GM03348 (cell line): ENCODE measurements at regions not wholly inside any gene's neighbourhood (a gene's known extent, or its start where the extent isn't known, plus 50 kb on each side); places are given as distances from the start of the nearest gene placed in this dataset.
A peak's percentile ranks its signal among the peaks of the same experiment; 100 is the strongest.

ENCODE experiments used
- DNase-seq: peaks from one replicate; pipeline ENCODE4 v3.0.0; 2012; ENCODE audit warnings: low spot score

DNA sequence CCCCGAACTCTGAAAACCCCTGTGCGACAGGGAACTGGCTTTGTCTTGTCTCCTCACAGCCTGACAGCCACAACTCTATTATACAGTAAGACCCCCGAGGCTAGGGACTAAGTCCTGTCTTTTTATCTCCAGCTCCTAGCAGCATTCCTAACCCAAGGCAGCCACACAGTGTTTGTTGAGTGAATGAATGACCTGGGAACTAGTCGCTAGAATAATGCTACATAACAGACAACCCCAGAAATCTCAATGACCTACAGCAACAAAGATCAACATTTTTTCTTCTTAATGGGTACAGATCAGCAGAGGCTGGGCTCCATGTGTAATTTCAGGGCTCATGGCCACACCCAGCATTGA is 71.4 kb upstream of the TNRC6C start:
- DNase-seq: no peak

DNA sequence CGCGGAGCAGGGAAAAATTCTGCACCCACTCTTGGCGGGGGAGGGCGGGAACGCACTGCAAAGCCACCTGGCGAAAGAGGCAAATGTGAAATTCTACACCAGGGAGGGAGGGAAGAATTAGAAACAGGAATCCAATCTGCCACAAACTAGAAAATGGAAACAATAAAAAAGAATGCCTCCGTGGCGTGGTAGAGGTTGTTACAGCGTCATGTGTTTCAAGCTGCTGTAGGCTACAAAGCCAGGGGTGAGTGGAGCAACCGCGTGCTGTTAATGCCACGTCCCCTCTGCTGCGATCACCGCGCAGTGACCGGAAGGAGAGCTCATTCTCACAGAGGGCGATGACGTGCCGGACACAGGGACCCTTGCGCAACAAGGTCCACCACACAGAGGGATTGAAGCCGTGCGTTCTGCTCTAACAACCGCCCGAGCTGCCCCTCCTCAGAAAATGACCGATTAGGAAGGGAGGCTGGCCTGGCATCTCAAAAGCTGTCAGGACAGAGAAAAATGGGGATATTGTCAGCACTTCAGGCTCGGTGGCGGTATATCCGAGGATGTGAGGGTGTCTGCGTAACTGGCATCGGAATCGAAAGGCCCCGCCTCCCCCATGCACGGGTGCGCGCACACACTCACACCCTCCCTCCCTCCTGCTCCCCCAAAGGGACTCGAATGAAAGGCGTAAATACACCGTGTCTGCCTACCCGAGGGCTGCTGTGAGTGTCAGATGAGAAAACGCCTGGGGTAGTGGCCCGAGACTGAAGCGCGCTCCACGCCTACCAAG is 70.8 kb upstream of the TNRC6C start:
- DNase-seq: peak; percentile 83

DNA sequence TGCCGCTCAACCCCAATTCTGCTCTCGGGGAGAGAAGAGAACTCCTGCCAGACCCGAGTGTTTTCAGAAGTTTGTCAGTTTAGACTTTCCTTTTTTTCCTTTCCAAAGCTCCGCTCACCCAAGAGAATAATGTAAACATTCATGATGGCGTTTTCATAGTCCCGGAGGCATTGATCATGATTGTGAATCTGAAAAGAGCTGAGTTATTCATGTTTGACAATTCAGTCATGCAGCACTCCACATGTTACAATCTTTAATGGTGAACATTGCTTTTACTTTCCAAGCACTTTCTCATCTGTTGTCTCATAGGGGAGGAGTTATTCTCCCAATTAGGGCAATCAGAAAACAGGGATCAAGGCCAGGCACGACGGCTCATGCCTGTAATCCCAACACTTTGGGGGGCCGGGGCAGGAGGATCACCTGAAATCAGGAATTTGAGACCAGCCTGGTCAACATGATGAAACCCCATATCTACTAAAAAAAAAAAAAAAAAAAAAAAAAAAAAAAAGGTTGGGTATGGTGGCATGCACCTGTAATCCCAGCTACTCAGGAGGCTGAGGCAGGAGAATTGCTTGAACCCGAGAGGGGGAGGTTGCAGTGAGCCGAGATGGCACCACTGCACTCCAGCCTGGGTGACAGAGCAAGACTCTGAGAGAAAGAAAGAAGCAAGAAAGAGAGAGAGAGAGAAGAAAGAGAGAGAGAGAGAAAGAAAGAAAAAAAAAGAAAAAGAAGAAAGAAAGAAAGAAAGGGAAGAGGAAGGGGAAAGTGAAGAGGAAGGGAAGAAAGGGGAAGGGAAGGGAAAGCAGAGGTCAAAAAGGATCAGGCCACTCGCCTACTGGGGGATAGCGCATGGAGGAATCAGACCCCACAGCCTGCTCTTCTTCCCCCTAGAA is 70.0 kb upstream of the TNRC6C start:
- DNase-seq: peak; percentile 34

DNA sequence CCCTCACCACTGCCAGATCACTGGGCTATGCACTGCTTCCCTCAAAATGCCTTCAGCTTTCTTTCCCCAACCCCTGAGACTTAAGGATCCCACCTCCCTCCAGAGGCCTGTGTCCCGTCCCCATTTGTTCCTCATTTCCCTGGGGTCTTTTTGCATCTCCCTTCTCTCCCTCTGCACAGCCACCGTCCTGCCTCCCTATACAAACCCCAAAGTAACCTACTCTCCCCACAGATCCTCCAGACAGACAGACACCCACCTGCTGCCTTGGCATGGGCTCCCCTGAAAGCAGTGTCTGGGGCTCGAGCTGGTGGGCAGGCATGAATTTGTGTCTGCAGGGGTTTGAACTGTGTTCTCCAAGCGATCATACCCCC is 69.4 kb upstream of the TNRC6C start:
- no peak for DNase-seq

GRCh38 chr17:77889866-77890760 is 68.4 kb upstream of the TNRC6C start:
- DNase-seq: no peak

- DNase-seq: no peak
Measured at GRCh38 chr17:77890771-77891170, 67.7 kb upstream of the TNRC6C start.

DNA sequence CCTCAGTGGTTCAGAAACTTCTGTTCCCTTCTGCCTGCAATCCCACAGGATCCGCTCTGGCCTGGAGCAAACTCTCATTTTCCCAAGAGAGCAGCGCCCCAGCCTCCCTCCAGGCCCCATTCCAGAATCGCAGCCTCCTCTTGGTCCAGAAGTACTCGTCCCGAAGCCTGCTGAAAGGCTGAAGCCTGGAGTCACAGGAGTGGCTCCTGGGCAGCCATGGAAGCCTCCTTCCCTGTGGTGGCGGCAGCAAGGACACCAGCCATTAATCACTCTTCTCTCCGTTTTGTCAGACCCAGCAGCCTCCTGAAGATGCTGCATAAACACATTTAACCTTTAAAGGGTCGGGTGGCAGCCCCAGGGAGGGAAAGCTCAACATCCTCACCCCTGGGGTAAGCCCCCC is 66.9 kb upstream of the TNRC6C start:
- DNase-seq: no peak

DNA sequence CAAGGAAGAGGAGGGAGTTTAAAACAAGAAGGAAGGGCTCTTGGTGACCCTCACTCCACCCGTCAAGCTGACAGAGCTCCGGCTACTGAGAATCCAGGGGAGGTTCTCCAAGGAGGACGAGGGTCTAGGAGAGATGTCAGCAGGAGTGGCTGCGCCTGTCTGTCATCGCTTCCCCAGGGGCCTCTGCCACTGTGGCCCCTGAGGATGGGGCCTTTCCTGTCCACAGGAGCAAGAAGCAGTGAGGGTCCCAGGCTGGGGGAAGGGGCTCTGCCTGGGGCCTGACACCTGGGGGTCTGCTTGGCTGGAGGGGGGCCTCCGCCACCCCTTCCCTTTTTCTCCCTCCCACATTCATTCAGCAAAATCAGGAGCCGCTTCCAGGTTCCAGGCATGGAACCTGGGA is 66.5 kb upstream of the TNRC6C start:
- DNase-seq: no peak

DNA sequence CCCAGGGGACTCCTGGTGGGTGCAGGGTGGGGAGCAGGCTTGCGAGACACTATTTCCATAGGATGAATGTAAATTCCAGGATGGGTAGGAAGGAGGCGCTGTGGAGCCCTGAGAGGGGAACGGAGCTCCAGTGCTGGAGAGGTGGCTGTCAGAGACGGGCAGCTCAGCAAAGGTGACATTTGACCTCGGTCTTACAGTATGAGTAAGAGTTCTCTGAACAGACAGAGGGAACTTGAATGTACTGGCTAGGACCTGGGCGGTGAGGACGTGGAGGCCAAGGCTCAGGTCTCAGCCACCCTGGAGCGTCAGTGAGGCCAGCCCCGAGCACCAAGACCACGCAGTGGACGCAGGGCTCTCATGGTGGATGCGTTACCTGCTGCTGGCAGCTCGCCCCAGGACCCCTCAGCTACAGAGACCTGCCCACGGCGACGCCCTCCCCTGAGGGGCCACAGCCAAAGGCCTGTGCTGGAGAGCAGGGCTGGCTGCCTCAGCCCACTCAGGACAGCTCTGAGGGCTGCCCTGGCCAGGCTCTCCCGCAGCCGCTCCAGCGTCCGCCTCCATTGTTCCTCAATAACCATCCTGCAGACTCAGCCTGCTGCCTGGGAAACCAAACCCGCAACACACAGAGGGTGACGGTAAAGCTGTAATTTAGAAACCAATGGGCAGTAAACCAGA is 65.9 kb upstream of the TNRC6C start:
- no peak for DNase-seq

DNA sequence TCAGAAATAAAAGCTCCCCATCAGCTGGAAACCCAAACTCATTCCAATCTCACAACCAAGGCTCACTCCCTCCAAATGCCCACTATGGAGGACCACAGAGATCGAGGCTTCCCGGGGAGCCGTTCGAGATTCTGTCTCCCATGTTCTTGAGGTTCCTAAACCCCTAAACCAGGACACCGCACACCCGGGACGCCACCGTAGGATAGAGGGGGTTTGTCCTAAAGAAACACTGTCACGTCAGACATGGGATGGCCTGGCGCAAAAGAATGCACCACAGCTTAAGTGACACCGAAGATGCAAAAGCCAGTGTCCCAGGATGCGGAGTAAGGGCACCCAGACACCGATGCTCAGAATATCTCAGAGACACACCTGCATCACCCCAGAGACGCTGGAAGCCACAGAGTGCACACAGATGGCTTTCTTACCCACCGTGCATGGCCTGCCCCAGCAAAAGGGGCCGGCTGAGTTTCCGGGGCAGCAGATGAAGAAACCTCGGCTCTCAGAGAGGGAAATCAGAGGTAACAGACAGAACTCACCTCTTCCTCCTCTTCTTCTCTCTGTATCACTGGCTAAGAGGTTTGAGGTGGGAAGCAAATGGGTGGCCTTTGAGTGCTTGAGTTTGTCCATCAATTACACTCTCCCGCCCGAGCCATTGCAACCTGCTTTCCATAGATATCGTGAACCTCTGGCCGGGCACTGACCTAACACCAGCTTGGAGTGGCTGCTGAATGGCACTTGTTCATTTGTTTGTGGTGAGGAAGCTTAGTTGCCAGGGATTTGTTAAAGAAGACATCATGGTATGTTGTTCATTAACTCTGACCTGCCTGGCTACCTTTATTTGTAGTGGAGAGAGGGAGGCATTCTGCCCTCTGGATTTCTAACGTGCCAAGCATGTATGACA is 65.1 kb upstream of the TNRC6C start:
- DNase-seq: no peak

- no peak for DNase-seq
Measured at GRCh38 chr17:77894126-77894956, 64.2 kb upstream of the TNRC6C start.

- DNase-seq: no peak
Measured at GRCh38 chr17:77897741-77898301, 60.7 kb upstream of the TNRC6C start.

GRCh38 chr17:77898521-77899434 is 59.7 kb upstream of the TNRC6C start:
- no peak for DNase-seq

DNA sequence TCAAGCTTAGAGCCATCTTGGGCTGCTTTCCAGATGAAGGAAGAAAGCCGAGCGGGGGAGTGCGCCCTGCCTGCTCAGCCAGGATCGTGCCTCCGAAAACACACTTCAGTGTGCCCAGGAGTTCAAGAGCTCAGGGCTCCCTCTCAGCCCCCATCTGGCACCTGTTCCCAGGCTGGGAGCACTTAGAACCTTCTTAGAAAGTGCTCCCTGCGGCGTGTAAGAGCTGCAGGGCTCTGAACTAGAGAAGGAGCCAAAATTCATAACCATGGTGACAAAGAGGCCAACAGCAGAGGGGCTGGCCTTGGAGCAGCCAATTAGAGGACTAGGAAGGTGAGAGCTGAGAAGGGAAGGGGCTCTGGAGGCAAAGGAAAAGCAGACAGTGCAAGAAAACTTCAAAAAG is 59.0 kb upstream of the TNRC6C start:
- no peak for DNase-seq

GRCh38 chr17:77901481-77901880 is 57.0 kb upstream of the TNRC6C start:
- DNase-seq: no peak

DNA sequence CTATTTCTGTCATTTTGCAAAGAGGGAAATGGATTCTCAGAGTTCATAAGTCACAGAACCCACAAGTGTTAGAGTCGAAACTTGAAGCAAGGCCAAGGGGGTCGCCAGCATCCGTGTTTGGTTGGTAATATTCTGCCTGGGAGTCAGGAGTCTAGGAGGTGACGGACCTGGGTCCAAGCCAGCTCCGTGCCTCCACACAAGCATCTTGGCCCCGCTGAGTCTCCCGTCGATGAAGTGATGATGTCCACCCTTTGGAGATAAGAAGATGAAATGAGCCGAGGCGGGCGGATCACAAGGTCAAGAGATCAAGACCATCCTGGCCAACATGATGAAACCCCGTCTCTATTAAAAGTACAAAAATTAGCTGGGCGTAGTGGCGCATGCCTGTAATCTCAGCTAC is 53.2 kb upstream of the TNRC6C start:
- DNase-seq: no peak

- no peak for DNase-seq
Measured at GRCh38 chr17:77905766-77906165, 52.7 kb upstream of the TNRC6C start.

DNA sequence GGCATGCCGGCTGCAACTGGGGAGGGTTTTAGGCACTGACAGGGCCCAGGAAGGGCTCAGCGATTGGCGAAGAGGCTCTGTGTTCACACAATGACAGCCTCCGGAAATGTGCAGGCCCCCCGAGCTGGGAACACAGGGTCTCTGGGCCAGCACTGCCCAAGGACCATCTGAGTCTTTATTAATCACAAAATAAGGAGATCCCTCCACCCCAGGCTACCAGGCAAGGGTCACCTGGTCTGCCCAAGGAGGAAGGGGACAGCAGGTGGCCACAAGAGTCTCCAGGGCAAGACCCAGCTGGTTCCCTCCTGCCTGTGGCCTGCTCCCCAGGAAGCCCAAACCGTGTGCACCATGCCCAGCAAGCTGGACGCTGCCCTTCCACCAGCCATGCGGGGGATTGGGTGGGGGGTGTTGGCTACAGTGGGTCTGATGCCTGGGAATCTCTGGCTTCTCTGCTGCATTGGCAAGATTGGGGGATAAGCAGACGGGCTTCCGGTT is 52.1 kb upstream of the TNRC6C start:
- no peak for DNase-seq
